Thoracic aorta (tissue), 2 donors: ENCODE measurements at regions not wholly inside any gene's neighbourhood (a gene's known extent, or its start where the extent isn't known, plus 50 kb on each side); places are given as distances from the start of the nearest gene placed in this dataset.

ENCODE experiments used
- ATAC-seq: fragments of 150-250 bp; one replicate; pipeline ENCODE4 v1.8.0; 2017; ENCODE audit warnings: low read depth; ENCODE audit not compliant: insufficient number of reproducible peaks, low FRiP score
- DNase-seq: peaks from one replicate; pipeline ENCODE4 v3.0.0-alpha.2; 2020; ENCODE audit warnings: low spot score
- H3K27ac ChIP-seq, 2 donors: fragments of 200-600 bp; sonication (generic); 1 replicate in 1 of 2; 2 replicates in 1 of 2; pipeline ENCODE4 v1.5.1; 2016; ENCODE audit warnings: mild to moderate bottlenecking in 2 of 2, moderate library complexity in 2 of 2
- H3K27me3 ChIP-seq: fragments of 200-600 bp; sonication (generic); replicated peaks from 2 replicates; pipeline ENCODE4 v1.6.0; 2016; ENCODE audit warnings: mild to moderate bottlenecking; ENCODE audit not compliant: insufficient read depth
- H3K36me3 ChIP-seq: fragments of 200-600 bp; sonication (generic); one replicate; pipeline ENCODE4 v1.5.1; 2016
- H3K4me1 ChIP-seq, 2 donors: fragments of 200-600 bp; sonication (generic); 1 replicate in 1 of 2; 2 replicates in 1 of 2; pipeline versions ENCODE4 v1.5.1 to v1.6.0; 2016; ENCODE audit warnings: low read depth in 2 of 2, mild to moderate bottlenecking in 1 of 2; ENCODE audit not compliant: control insufficient read depth in 1 of 2
- H3K4me3 ChIP-seq: fragments of 200-600 bp; sonication (generic); 2 replicates; pipeline ENCODE4 v1.5.1; 2016; ENCODE audit warnings: mild to moderate bottlenecking
- H3K9me3 ChIP-seq: fragments of 200-600 bp; sonication (generic); 2 replicates; pipeline ENCODE4 v1.5.1; 2016
- TF ChIP-seq, protein P1 (sequence below): fragments of 200-600 bp; sonication (generic); IDR thresholded peaks from one replicate; pipeline ENCODE4 v1.5.1; 2019; ENCODE audit warnings: antibody characterized with exemption

DNA sequence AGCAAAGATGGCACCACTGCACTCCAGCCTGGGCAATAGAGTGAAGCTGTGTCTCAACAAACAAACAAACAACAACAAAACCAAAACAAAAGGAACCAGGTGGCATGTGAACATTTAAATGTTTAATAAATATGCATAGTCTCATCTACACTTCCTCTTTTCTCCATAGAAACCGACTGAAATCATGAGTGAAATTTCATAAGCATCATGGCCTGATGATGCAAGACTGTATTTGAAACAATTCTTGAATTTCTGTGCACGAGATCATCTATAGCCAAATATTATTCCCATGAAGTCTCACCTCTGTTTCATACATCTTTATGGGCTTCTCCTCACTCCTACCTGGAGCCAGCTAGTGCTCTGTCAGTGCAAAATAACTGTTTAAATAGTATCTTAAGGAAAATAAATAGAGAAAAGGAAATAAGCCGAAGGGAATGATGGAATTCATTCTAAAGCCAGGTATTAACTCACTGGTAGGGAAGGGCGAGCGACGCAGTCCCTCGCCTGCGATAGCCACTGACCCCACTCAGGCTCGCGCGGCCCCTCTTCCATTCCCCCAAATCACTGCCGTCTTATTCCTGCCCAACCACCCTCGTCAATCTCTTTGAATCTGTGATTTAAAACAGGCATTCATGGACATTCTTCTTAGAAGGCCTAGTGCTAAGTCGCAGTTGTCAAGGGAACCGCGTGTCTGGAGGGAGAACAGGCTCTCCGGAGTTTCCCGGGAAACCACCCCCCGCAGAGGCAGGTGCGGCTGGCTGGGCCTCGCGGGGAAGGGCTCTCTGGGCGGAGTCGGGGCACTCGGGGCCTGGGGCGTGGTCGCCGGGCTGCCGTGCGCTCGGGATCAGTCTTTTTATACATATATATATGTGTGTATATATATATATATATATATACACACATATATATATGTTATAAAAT, 52.4 kb upstream of the TRIM2 start:
- DNase-seq (no peak), ATAC-seq (no peak)
- no peak overlapping the region for H3K27ac ChIP-seq
- no peaks in the 10 kb centered on the region for H3K9me3 ChIP-seq
- TF ChIP-seq, protein P1, sequence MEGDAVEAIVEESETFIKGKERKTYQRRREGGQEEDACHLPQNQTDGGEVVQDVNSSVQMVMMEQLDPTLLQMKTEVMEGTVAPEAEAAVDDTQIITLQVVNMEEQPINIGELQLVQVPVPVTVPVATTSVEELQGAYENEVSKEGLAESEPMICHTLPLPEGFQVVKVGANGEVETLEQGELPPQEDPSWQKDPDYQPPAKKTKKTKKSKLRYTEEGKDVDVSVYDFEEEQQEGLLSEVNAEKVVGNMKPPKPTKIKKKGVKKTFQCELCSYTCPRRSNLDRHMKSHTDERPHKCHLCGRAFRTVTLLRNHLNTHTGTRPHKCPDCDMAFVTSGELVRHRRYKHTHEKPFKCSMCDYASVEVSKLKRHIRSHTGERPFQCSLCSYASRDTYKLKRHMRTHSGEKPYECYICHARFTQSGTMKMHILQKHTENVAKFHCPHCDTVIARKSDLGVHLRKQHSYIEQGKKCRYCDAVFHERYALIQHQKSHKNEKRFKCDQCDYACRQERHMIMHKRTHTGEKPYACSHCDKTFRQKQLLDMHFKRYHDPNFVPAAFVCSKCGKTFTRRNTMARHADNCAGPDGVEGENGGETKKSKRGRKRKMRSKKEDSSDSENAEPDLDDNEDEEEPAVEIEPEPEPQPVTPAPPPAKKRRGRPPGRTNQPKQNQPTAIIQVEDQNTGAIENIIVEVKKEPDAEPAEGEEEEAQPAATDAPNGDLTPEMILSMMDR, result no peak
- H3K4me1 ChIP-seq, result peaks cover 4 to 8% of the 10 kb centered on the region in 2 donors
- no peaks in the 10 kb centered on the region for H3K27me3 ChIP-seq
- H3K4me3 ChIP-seq, result peak overlapping the region; percentile 77
- H3K36me3 ChIP-seq, result no peaks in the 10 kb centered on the region

DNA sequence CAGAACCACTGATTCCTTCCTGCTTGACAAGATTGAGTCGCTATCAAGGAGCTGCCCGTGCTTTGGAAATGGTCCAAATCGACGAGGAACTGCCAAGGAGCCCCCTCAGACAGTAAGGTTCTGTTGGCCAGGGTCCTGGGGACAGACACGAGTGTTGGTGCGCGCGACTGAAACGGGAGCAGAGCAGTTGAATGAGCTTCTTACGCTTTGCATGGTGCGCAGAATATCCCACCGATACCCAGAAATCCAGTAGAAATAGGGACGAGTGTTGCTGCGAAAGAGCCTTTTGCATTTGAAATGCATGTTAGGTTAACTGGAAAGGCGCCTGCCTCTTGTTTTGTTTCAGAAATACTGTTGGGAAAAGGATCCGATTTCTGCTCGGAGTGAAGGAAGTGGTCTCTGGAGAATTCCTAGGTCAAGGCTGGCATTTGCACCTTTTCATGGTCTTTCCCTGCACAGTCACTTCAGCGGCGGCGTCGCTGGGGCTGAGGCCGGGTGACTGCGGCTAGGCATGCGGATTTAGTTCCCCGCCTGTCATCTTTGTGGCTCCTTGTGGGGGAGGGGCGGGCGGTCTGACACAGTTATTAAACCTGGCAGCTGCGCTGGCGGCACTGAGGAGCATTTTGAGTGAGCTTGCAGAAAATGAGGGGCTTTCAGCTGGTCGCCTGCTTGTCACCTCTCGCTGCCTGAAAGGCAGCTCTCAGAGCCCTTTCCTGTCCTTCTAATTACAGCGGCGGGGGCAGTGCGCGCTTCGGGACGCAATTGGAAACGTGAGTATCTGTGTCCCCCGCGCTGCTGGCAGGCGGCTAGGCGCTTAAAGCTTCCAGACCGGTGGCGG, 51.5 kb upstream of the TRIM2 start:
- Histone ChIP-seq H3K27ac (peak overlapping the region; percentile 51 to 58), H3K4me3 (peak overlapping the region; percentile 77), H3K9me3 (no peaks in the 10 kb centered on the region), H3K4me1 (peaks cover 4 to 8% of the 10 kb centered on the region in 2 donors), H3K36me3 (no peaks in the 10 kb centered on the region), H3K27me3 (no peaks in the 10 kb centered on the region)
- no peak for DNase-seq
- TF ChIP-seq, protein P1, result no peak
- ATAC-seq, result no peak

DNA sequence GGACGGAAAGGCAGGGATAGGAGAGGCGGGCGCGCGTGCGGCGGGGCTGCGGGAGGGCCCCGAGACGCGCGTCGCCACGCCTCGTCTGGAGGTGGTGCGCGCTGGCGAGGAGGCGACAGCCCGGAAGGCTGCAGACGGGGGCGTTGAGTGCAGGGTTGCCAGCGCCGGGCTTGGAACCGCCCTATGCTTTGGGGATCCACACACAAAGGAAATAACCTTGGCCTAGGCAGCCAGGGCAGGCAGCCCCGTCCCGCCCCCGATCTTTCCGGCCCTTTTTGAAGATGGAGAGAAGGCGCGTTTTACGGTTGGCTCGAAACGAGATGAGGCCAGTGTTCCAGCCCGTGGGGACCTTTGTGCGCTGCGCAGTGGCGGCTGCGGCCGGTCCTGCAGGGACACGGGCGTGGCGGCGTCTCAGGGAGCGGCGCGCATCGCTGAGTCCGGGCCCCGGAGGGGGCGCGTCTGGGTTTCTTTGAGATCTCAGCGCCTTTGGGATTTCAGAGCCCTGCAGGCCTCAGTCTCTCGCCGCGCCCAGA, 50.8 kb upstream of the TRIM2 start:
- no peaks in the 10 kb centered on the region for H3K9me3 ChIP-seq
- H3K4me1 ChIP-seq, result peaks cover 4 to 8% of the 10 kb centered on the region in 2 donors
- no peaks in the 10 kb centered on the region for H3K27me3 ChIP-seq
- TF ChIP-seq, protein P1, result peak; percentile 14
- H3K4me3 ChIP-seq, result peak overlapping the region; percentile 77
- H3K36me3 ChIP-seq, result no peaks in the 10 kb centered on the region
- ATAC-seq, result no peak
- no peak for DNase-seq
- H3K27ac ChIP-seq, result peak overlapping the region; percentile 51 to 58

DNA sequence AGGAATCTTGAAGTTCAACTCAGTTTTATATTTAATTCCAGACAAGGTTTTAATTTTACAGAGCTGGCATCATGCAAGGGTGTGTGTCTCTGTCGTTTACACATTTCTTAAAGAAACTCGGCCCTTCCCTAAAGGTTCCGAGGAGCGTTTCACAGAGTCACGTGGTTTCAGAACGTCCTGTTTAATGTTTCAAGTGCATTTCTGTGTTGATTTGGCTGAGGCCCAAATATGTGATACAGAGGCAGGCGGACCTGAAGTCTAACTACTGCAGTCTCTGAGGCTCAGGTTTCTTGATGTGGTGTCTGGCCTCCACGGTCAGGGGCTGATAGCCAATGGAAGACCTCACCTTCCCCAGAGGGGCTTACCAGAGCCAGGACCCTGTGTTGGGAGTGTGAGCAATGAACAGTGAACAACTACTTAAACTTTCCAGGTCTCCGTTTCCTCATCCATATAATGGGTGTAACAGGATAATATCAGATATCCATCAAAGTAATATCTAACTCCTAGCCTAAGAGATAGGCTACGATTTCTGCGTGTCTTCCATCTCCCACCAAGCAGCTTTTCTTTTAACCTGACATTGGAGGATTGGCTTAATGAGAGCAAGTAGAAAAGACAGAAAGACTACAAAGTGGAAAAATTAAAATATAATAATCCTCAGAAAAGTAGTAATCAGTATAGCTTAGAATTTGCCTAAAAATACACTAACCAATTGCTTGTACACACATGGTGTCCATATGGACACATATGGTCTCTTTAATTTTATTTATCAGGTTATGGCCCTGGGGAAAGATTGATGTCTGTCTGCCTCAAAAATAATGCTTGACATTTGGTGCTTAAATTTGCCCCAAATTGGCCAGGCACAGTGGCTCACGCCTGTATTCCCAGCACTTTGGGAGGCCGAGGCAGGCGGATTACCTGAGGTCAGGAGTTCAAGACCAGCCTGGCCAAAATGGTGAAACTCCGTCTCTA, 50.0 kb upstream of the TRIM2 start:
- Histone ChIP-seq H3K36me3 (no peaks in the 10 kb centered on the region), H3K4me1 (peaks cover 4 to 8% of the 10 kb centered on the region in 2 donors), H3K9me3 (no peaks in the 10 kb centered on the region), H3K27ac (peak overlapping the region; percentile 51 to 54), H3K4me3 (peak overlapping the region; percentile 77), H3K27me3 (no peaks in the 10 kb centered on the region)
- ATAC-seq (no peak), DNase-seq (no peak)
- TF ChIP-seq, protein P1, result no peak
